HepG2 (cell line): ENCODE measurements at regions not wholly inside any gene's neighbourhood (a gene's known extent, or its start where the extent isn't known, plus 50 kb on each side); places are given as distances from the start of the nearest gene placed in this dataset.

Experiments
- ATAC-seq: fragments of 200-7000 bp; cut with Tn5 transposase; 3 replicates; pipeline ENCODE4 v1.9.1; 2020; ENCODE audit warnings: mild to moderate bottlenecking, moderate library complexity
- BruUV-seq: library from RNA; stranded (reverse); fragments of 400-500 nt; replicated peaks from 2 replicates; lab custom pipeline; 2021; lab: Mats Ljungman, UMichigan
- CTCF ChIA-PET: fragments of 300-600 bp; formaldehyde crosslinking; extraction: SDS; loops from one replicate; lab custom pipeline; 2021; ENCODE audit warnings: low total read pairs, inconsistent platforms, low intra/inter-chr PET ratio; lab: Yijun Ruan, JAX
- POLR2A ChIA-PET: fragments of 350-600 bp; sonication (Branson Sonifier 250); formaldehyde crosslinking; loops from one replicate; lab custom pipeline; 2020; ENCODE audit warnings: antibody characterized with exemption, inconsistent platforms; lab: Yijun Ruan, JAX
- DNase-seq: peaks from one replicate; pipeline ENCODE4 v3.0.0-alpha.2; 2015; ENCODE audit warnings: low spot score
- FAIRE-seq: peaks from 3 replicates; lab custom pipeline; 2011; peaks lifted over from hg19 to GRCh38; lab: Jason Lieb, UNC
- H2AFZ ChIP-seq: one replicate; pipeline ENCODE4 v1.6.1; 2011; ENCODE audit warnings: low read length, inconsistent platforms
- H3K27ac ChIP-seq: fragments of 300-600 bp; 3 replicates; pipeline ENCODE4 v1.8.0; 2011; ENCODE audit warnings: mixed run types, mild to moderate bottlenecking, mixed read lengths, low read length, inconsistent platforms; ENCODE audit not compliant: insufficient read depth; ENCODE audit errors: extremely low read length
- H3K27me3 ChIP-seq, 2 experiments: fragments of 200-600 bp in 1 of 2; 2 replicates in 1 of 2; 3 replicates in 1 of 2; pipeline versions ENCODE4 v1.6.0 to v1.8.0; 2011; ENCODE audit warnings: low read length in 2 of 2, mild to moderate bottlenecking in 2 of 2, moderate library complexity in 2 of 2, inconsistent platforms in 1 of 2; ENCODE audit not compliant: insufficient read depth in 2 of 2, control insufficient read depth in 1 of 2
- H3K36me3 ChIP-seq, 2 experiments: fragments of 200-600 bp in 1 of 2; replicated peaks in 1 of 2; 2 replicates in 1 of 2; 3 replicates in 1 of 2; pipeline versions ENCODE4 v1.5.1 to v1.8.0; 2011; ENCODE audit warnings: low read length in 2 of 2, inconsistent platforms in 1 of 2; ENCODE audit not compliant: insufficient read depth in 2 of 2, control insufficient read depth in 1 of 2
- H3K4me1 ChIP-seq: 2 replicates; pipeline ENCODE4 v1.5.1; 2012; ENCODE audit warnings: low read length, inconsistent platforms; ENCODE audit not compliant: insufficient read depth
- H3K4me2 ChIP-seq: 2 replicates; pipeline ENCODE4 v1.6.0; 2011; ENCODE audit warnings: low read depth, low read length, inconsistent platforms
- H3K4me3 ChIP-seq, 3 experiments: fragments of 200-600 bp in 1 of 3; sonication (generic), shearing (Covaris generic) in 1 of 3; replicated peaks in 1 of 3; 2 replicates each; pipeline ENCODE4 v1.5.1; 2011 to 2016; ENCODE audit warnings: low read length in 3 of 3, inconsistent platforms in 2 of 3, low read depth in 2 of 3, mild to moderate bottlenecking in 2 of 3, control low read depth in 1 of 3, mixed read lengths in 1 of 3; ENCODE audit not compliant: insufficient read depth in 1 of 3
- H3K79me2 ChIP-seq: one replicate; pipeline ENCODE4 v1.6.1; 2011; ENCODE audit warnings: low read length, inconsistent platforms; ENCODE audit not compliant: insufficient read depth
- H3K9ac ChIP-seq: 2 replicates; pipeline ENCODE4 v1.6.0; 2011; ENCODE audit warnings: mild to moderate bottlenecking, low read depth, low read length, inconsistent platforms; ENCODE audit not compliant: insufficient read depth
- H3K9me3 ChIP-seq: 2 replicates; pipeline ENCODE4 v1.5.1; 2012; ENCODE audit warnings: mild to moderate bottlenecking, low read length
- H4K20me1 ChIP-seq: 2 replicates; pipeline ENCODE4 v1.6.0; 2011; ENCODE audit warnings: inconsistent platforms, mild to moderate bottlenecking, low read length, moderate library complexity; ENCODE audit not compliant: insufficient read depth
- BRCA1 ChIP-seq: sonication (generic); formaldehyde crosslinking; IDR thresholded peaks from 2 replicates; pipeline ENCODE4 v1.4.0; 2020; ENCODE audit warnings: missing genetic modification reagents
- CAMTA2 ChIP-seq: sonication (generic); formaldehyde crosslinking; IDR thresholded peaks from 2 replicates; pipeline ENCODE4 v1.4.0; 2020; ENCODE audit warnings: mild to moderate bottlenecking, missing genetic modification reagents, borderline replicate concordance
- CCAR2 ChIP-seq: fragments of 200-400 bp; formaldehyde crosslinking; optimal IDR thresholded peaks from 2 replicates; pipeline ENCODE3; 2018; ENCODE audit warnings: low read depth, mild to moderate bottlenecking, low read length, moderate library complexity
- JUN ChIP-seq: sonication (generic); formaldehyde crosslinking; IDR thresholded peaks from 2 replicates; pipeline ENCODE4 v1.4.0; 2020; ENCODE audit warnings: mild to moderate bottlenecking, missing genetic modification reagents
- RORA ChIP-seq: sonication (generic); formaldehyde crosslinking; IDR thresholded peaks from 2 replicates; pipeline ENCODE4 v1.5.0; 2020; ENCODE audit warnings: mild to moderate bottlenecking, missing genetic modification reagents, moderate library complexity
- SATB2 ChIP-seq: sonication (generic); formaldehyde crosslinking; IDR thresholded peaks from 2 replicates; pipeline ENCODE4 v1.5.0; 2020; ENCODE audit warnings: missing genetic modification reagents
- SRY ChIP-seq: sonication (generic); formaldehyde crosslinking; IDR thresholded peaks from 2 replicates; pipeline ENCODE4 v1.8.0; 2022; ENCODE audit warnings: mild to moderate bottlenecking, missing genetic modification reagents
- SSRP1 ChIP-seq: IDR thresholded peaks from 2 replicates; pipeline ENCODE4 v1.6.1; 2016; ENCODE audit warnings: control low read depth
- ZBTB7B ChIP-seq: sonication (generic); formaldehyde crosslinking; IDR thresholded peaks from 2 replicates; pipeline ENCODE4 v1.4.0; 2020; ENCODE audit warnings: missing genetic modification reagents
- ZIK1 ChIP-seq: sonication (generic); formaldehyde crosslinking; IDR thresholded peaks from 2 replicates; pipeline ENCODE4 v1.5.0; 2020; ENCODE audit warnings: mild to moderate bottlenecking, low read depth, missing genetic modification reagents, borderline replicate concordance
- ZKSCAN5 ChIP-seq: sonication (generic); formaldehyde crosslinking; IDR thresholded peaks from 2 replicates; pipeline ENCODE4 v1.5.1; 2020; ENCODE audit warnings: mild to moderate bottlenecking, missing genetic modification reagents
- ZNF562 ChIP-seq: sonication (generic); formaldehyde crosslinking; IDR thresholded peaks from 2 replicates; pipeline ENCODE4 v1.8.0; 2022; ENCODE audit warnings: missing genetic modification reagents, borderline replicate concordance
- ZNF577 ChIP-seq: sonication (generic); formaldehyde crosslinking; IDR thresholded peaks from 2 replicates; pipeline ENCODE4 v1.4.0; 2020; ENCODE audit warnings: mild to moderate bottlenecking, low read depth, missing genetic modification reagents, borderline replicate concordance
- ZNF749 ChIP-seq: sonication (generic); formaldehyde crosslinking; IDR thresholded peaks from 2 replicates; pipeline ENCODE4 v1.8.0; 2022; ENCODE audit warnings: mild to moderate bottlenecking, missing genetic modification reagents, moderate library complexity, borderline replicate concordance
- ZZZ3 ChIP-seq: sonication (generic); formaldehyde crosslinking; IDR thresholded peaks from 2 replicates; pipeline ENCODE4 v1.4.0; 2020; ENCODE audit warnings: missing genetic modification reagents, mild to moderate bottlenecking, borderline replicate concordance
- in situ Hi-C: cut with HindIII; loops from 2 replicates; pipeline ENCODE4 v1.10.0; 2017; ENCODE audit warnings: low pct_unique_long_range_greater_than_20kb; ENCODE audit not compliant: extremely low pct_ligation_motif_present
- intact Hi-C: fragments of 100-400 bp; cut with micrococcal nuclease; formaldehyde crosslinking; loops from one replicate; pipeline ENCODE4 v1.10.0; 2022; ENCODE audit not compliant: unreplicated experiment
- TF ChIP-seq, protein P1 (sequence below), 2 experiments: sonication (generic) in 1 of 2; formaldehyde crosslinking in 1 of 2; IDR thresholded peaks; 2 replicates each; pipeline versions ENCODE4 v1.4.0 to v1.6.1; 2018 to 2020; ENCODE audit warnings: missing genetic modification reagents in 2 of 2, borderline replicate concordance in 1 of 2, low read depth in 1 of 2, mild to moderate bottlenecking in 1 of 2, missing biosample characterization in 1 of 2
- TF ChIP-seq, protein P2 (sequence below): sonication (generic); formaldehyde crosslinking; conservative IDR thresholded peaks from 2 replicates; pipeline ENCODE4 v1.8.0; 2022; ENCODE audit warnings: missing genetic modification reagents
- TF ChIP-seq, protein P3 (sequence below): sonication (generic); formaldehyde crosslinking; IDR thresholded peaks from 2 replicates; pipeline ENCODE4 v1.4.0; 2020; ENCODE audit warnings: mild to moderate bottlenecking, missing genetic modification reagents
- TF ChIP-seq, protein P4 (sequence below): sonication (generic); formaldehyde crosslinking; IDR thresholded peaks from 2 replicates; pipeline ENCODE4 v1.4.0; 2020; ENCODE audit warnings: low read depth, missing genetic modification reagents

DNA sequence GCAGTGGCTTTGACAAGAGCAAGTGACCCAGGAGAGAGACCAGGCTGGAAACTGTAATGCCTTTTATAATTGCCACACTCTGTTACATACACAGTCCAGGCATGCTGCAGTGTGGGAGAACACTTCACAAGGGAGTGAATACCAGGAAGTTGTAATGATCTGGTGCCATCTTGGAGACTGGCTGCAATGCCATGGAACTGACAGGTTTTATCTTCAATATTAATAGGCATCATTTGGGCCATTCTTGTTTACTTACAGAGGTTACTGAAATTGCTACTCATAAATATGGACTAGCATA, 274.3 kb downstream of the AUH start:
- BruUV-seq = no TSS peak
- in situ Hi-C loops = no loop called here
- H3K4me2 ChIP-seq = no peak overlapping the region
- ATAC-seq (no peak), DNase-seq (no peak), FAIRE-seq (no peak)
- H3K79me2 ChIP-seq = no peaks in the 10 kb centered on the region
- POLR2A ChIA-PET = no interaction called here
- H3K27me3 ChIP-seq = no peaks in the 10 kb centered on the region
- no peaks in the 10 kb centered on the region for H3K9me3 ChIP-seq
- H3K27ac ChIP-seq = no peak overlapping the region
- no peak overlapping the region for H2AFZ ChIP-seq
- no peak overlapping the region for H3K9ac ChIP-seq
- no peaks in the 10 kb centered on the region for H3K36me3 ChIP-seq
- peaks cover 32% of the 10 kb centered on the region for H3K4me1 ChIP-seq
- no peaks in the 10 kb centered on the region for H4K20me1 ChIP-seq
- CTCF ChIA-PET = no interaction called here
- H3K4me3 ChIP-seq = no peak overlapping the region
- intact Hi-C loops = loop anchor here (10.0 kb wide), 1 partner anchor 277 kb away; the partner anchor contains the start of gene AUH
- TF ChIP-seq ZZZ3 (CRISPR knock-in tag) (no peak), ZNF562 (no peak), ZNF749 (CRISPR knock-in tag) (no peak), CCAR2 (no peak), CAMTA2 (CRISPR knock-in tag) (no peak), SSRP1 (no peak), ZBTB7B (no peak), SRY (CRISPR knock-in tag) (no peak), BRCA1 (CRISPR knock-in tag) (no peak), RORA (no peak), SATB2 (CRISPR knock-in tag) (no peak), ZNF577 (CRISPR knock-in tag) (no peak), ZIK1 (CRISPR knock-in tag) (no peak), JUN (no peak), ZKSCAN5 (CRISPR knock-in tag) (no peak)
- TF ChIP-seq, protein P1, sequence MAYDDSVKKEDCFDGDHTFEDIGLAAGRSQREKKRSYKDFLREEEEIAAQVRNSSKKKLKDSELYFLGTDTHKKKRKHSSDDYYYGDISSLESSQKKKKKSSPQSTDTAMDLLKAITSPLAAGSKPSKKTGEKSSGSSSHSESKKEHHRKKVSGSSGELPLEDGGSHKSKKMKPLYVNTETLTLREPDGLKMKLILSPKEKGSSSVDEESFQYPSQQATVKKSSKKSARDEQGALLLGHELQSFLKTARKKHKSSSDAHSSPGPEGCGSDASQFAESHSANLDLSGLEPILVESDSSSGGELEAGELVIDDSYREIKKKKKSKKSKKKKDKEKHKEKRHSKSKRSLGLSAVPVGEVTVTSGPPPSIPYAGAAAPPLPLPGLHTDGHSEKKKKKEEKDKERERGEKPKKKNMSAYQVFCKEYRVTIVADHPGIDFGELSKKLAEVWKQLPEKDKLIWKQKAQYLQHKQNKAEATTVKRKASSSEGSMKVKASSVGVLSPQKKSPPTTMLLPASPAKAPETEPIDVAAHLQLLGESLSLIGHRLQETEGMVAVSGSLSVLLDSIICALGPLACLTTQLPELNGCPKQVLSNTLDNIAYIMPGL (CRISPR knock-in tag; IDR thresholded peaks at IDR 0.05; ENCODE audit: borderline replicate concordance in 1 of 2, low read depth in 1 of 2) = no peak
- TF ChIP-seq, protein P2, sequence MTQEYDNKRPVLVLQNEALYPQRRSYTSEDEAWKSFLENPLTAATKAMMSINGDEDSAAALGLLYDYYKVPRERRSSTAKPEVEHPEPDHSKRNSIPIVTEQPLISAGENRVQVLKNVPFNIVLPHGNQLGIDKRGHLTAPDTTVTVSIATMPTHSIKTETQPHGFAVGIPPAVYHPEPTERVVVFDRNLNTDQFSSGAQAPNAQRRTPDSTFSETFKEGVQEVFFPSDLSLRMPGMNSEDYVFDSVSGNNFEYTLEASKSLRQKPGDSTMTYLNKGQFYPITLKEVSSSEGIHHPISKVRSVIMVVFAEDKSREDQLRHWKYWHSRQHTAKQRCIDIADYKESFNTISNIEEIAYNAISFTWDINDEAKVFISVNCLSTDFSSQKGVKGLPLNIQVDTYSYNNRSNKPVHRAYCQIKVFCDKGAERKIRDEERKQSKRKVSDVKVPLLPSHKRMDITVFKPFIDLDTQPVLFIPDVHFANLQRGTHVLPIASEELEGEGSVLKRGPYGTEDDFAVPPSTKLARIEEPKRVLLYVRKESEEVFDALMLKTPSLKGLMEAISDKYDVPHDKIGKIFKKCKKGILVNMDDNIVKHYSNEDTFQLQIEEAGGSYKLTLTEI (CRISPR knock-in tag) = no peak
- TF ChIP-seq, protein P3, sequence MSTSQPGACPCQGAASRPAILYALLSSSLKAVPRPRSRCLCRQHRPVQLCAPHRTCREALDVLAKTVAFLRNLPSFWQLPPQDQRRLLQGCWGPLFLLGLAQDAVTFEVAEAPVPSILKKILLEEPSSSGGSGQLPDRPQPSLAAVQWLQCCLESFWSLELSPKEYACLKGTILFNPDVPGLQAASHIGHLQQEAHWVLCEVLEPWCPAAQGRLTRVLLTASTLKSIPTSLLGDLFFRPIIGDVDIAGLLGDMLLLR (CRISPR knock-in tag) = no peak
- TF ChIP-seq, protein P4, sequence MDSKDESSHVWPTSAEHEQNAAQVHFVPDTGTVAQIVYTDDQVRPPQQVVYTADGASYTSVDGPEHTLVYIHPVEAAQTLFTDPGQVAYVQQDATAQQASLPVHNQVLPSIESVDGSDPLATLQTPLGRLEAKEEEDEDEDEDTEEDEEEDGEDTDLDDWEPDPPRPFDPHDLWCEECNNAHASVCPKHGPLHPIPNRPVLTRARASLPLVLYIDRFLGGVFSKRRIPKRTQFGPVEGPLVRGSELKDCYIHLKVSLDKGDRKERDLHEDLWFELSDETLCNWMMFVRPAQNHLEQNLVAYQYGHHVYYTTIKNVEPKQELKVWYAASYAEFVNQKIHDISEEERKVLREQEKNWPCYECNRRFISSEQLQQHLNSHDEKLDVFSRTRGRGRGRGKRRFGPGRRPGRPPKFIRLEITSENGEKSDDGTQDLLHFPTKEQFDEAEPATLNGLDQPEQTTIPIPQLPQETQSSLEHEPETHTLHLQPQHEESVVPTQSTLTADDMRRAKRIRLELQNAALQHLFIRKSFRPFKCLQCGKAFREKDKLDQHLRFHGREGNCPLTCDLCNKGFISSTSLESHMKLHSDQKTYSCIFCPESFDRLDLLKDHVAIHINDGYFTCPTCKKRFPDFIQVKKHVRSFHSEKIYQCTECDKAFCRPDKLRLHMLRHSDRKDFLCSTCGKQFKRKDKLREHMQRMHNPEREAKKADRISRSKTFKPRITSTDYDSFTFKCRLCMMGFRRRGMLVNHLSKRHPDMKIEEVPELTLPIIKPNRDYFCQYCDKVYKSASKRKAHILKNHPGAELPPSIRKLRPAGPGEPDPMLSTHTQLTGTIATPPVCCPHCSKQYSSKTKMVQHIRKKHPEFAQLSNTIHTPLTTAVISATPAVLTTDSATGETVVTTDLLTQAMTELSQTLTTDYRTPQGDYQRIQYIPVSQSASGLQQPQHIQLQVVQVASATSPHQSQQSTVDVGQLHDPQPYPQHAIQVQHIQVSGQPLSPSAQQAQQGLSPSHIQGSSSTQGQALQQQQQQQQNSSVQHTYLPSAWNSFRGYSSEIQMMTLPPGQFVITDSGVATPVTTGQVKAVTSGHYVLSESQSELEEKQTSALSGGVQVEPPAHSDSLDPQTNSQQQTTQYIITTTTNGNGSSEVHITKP (CRISPR knock-in tag) = no peak
